ENCODE measurements at regions not wholly inside any gene's neighbourhood (a gene's known extent, or its start where the extent isn't known, plus 50 kb on each side); places are given as distances from the start of the nearest gene placed in this dataset.
"Not testable (repeated sequence)": the region's sequence is repeated elsewhere in the genome, so short reads cannot be mapped to it uniquely, and the experiment has no call there.

GRCh38 chr13:85163063-85163462 lies 636.2 kb downstream of the SLITRK6 start:
- DNase-seq (ENCODE audit: insufficient read length, low spot score) (no peak), FAIRE-seq (no peak)

- no peak for DNase-seq (ENCODE audit: insufficient read length, low spot score)
- no peak for FAIRE-seq
Measured at GRCh38 chr13:85148009-85148408, 651.2 kb downstream of the SLITRK6 start.

DNA sequence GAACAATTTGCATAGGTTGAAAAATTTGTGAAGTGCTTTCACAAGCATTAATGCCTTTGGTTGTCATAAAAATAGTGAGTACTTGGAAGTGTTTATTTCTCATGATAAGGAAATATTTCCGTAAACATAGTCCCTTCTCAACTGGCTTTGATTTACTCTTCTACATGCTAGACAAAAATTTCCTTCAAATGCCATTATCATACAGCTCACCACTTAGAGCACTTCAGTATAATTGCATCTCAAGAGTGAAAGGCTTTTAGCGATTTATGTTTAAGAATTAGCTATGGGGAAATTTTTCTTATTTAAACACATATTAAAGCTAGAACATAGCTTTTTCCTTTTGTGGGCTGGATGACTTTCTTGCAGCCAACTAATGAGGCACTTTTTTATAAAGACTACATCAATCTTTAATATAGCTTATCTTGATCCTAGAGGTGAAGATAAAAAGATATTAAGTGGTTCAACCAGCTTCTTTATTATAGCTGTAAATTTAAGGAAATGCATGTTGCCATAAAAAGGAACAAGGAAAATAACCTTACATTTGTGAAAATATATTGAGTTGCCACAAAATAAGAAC lies 656.8 kb downstream of the SLITRK6 start:
- no peak for FAIRE-seq

GRCh38 chr13:85141401-85141800 lies 657.8 kb downstream of the SLITRK6 start:
- no peak for FAIRE-seq

More for the DNA sequence above, 656.8 kb downstream of the SLITRK6 start:
- no peak for DNase-seq (ENCODE audit: insufficient read length, low spot score)

DNA sequence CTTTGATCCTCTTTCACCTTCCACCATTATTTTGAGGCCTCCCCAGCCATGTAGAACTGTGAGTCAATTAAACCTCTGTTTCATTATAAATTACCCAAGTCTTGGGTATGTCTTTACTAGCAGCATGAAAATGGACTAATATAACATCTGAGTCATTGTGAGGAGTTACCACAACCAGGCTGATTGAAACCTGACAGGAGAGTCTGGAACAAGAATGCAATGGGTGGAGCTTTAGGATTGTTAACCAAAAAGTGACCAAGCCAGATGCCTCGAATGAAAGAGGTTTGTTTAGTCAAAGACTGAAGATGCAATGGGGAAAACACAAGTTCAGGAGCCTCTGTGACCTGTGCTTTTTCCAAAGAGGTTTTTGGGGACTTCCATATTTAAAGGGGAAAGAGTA lies 659.0 kb downstream of the SLITRK6 start:
- DNase-seq (ENCODE audit: insufficient read length, low spot score) (no peak), FAIRE-seq (no peak)

More at GRCh38 chr13:85141401-85141800, 657.8 kb downstream of the SLITRK6 start:
- DNase-seq (ENCODE audit: insufficient read length, low spot score), result no peak

DNA sequence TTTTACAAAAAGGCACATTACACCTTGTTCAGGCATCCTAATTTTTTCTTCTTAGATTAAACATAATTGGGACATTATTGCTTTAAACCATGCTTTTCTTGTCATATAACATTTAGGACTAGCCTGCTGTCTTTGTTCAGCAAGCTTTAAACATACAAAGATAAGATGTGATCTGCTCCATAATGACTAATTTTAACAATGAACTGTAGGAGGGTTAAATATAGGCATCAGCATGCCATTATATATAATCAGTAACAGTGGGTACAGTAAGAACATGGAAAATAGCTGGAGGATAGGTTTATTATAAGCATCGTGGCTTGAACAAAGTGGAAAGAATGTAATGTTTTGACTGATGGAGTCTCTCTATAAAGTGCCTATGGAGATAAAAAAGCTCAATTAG lies 661.7 kb downstream of the SLITRK6 start:
- no peak for FAIRE-seq
- DNase-seq (ENCODE audit: insufficient read length, low spot score), result no peak

- FAIRE-seq (no peak), DNase-seq (ENCODE audit: insufficient read length, low spot score) (no peak)
Measured at GRCh38 chr13:85132986-85133385, 666.2 kb downstream of the SLITRK6 start.

DNA sequence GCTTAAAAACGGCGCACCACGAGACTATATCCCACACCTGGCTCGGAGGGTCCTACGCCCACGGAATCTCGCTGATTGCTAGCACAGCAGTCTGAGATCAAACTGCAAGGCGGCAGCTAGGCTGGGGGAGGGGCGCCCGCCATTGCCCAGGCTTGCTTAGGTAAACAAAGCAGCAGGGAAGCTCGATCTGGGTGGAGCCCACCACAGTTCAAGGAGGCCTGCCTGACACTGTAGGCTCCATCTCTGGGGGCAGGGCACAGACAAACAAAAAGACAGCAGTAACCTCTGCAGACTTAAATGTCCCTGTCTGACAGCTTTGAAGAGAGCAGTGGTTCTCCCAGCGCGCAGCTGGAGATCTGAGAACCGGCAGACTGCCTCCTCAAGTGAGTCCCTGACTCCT lies 675.7 kb downstream of the SLITRK6 start:
- DNase-seq (ENCODE audit: insufficient read length, low spot score); FAIRE-seq: not testable (repeated sequence)

- FAIRE-seq, result no peak
- DNase-seq (ENCODE audit: insufficient read length, low spot score), result no peak
Measured at GRCh38 chr13:85108356-85108755, 690.9 kb downstream of the SLITRK6 start.

GRCh38 chr13:85099245-85099644 lies 700.0 kb downstream of the SLITRK6 start:
- no peak for FAIRE-seq

GRCh38 chr13:85095418-85096272 lies 703.6 kb downstream of the SLITRK6 start:
- FAIRE-seq (no peak), DNase-seq (ENCODE audit: insufficient read length, low spot score) (no peak)

More at GRCh38 chr13:85099245-85099644, 700.0 kb downstream of the SLITRK6 start:
- no peak for DNase-seq (ENCODE audit: insufficient read length, low spot score)

GRCh38 chr13:85093808-85094207 lies 705.4 kb downstream of the SLITRK6 start:
- no peak for FAIRE-seq
- no peak for DNase-seq (ENCODE audit: insufficient read length, low spot score)

DNA sequence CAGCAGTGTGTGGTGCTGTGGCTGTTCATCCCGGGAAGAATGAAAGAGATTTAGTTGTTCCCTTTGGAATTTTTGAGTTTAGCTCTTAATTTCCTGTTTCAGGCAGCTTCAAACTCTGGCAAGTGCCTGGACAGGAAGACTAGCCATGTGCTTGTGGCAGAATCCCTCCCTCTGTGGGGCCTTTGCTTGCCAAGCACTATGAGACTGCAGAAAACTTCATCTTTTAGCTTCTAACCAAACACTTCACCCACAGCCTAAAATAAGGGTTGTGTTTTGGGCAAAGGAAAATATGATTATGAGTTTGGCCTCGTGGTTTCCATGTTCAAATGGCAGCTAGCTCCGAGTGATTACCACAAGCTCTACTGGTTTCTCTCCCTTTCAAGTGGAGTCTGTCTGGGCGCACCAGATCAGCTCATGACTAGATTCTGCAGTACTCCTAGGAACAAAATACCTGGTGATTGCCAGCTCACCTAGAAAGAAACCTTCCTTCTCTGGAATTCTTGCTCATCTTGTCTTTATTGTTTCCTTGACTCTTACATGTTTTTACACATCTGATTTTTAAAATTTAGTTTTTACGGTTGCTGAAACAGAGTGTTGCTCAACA lies 707.5 kb downstream of the SLITRK6 start:
- no peak for DNase-seq (ENCODE audit: insufficient read length, low spot score)
- no peak for FAIRE-seq

DNA sequence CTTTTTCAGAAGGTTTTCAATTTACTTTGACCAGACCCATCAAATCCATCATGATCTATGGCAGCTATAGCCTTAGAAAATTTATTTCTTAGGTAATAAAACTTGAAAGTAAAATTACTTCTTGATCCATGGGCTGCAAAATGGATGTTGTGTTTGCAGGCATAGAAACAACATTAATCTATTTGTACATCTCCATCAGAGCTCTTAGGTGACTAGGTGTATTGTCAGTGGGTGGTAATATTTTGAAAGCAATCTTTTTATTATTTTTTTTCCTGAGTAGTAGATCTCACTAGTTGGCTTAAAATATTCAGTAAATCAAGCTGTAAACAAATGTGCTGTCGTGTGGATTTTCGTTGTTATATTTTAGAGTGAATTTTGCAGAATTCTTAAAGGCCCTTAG lies 710.0 kb downstream of the SLITRK6 start:
- no peak for DNase-seq (ENCODE audit: insufficient read length, low spot score)
- no peak for FAIRE-seq

- no peak for DNase-seq (ENCODE audit: insufficient read length, low spot score)
- FAIRE-seq, result no peak
Measured at GRCh38 chr13:85080691-85081090, 718.5 kb downstream of the SLITRK6 start.

GRCh38 chr13:85076343-85076742 lies 722.9 kb downstream of the SLITRK6 start:
- no peak for FAIRE-seq
- no peak for DNase-seq (ENCODE audit: insufficient read length, low spot score)

DNA sequence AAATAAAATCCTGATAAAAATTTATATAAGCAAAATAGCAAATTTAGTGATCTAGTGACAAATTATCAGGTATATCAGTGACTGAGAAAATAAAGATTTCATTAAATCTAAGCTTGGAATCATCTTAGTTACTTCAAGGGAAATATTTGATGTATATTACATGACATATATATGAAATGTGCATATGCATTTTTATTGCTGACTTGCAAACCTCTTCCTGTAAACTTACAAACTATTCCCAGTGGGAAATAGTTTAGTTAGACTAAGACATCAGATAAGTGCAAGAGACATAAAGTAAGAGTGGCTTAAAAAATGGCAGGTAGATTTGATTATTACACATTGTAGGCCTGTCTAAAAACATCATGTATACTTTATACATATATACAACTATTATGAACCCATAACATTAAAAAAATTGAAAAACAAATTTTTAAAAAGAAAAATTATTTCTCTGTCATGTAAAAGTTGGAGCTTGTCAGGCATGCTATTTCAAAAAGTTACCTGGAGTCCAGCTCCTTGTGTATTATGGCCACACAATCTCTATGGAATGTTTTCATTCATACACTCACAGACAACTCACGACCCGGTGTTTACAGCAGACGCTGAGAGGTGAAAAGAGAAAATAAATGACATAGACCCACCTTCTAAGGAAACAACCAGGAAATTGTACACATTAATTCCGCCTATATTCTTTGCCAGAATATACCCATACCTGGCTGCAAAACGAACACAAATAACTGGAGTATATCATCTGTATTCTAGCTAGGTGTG lies 724.5 kb downstream of the SLITRK6 start:
- DNase-seq (ENCODE audit: insufficient read length, low spot score) (no peak), FAIRE-seq (no peak)

DNA sequence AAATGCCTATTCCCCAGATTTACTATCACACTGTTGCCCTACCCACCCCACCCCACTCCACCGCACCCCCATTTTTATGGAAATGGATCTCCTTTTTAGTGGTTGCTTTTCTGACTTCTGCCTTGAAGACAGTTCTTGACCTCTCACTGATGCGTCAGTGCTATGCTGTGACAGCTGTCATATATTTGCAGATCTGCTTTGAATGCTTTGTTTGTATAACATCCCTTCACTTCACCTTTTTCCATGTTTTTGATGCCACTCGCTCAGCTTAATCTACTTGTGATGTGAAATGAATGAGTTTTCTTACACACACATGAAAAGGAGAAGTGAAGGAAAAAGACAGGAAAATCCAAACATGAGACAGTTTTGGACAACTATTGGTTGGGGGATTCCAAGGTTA lies 731.0 kb downstream of the SLITRK6 start:
- FAIRE-seq (no peak), DNase-seq (ENCODE audit: insufficient read length, low spot score) (no peak)

DNA sequence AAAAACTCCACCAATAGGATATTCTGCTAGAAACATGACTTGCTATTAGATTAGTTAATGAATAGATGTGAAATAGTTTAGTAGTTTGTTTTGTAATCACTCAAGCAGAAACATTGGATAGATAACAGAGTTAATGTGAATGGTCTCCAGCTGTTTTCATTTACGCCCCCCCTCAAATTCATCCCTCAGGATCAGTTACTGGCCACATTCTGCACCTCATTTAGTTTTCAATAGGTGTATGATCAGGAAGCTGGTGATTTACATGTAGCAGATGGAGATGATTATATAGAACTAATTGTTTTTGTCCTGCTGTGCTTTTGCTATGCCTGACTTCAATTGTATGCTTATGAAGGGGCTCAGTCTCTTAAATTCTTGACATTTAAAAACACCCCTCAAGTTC lies 759.0 kb downstream of the SLITRK6 start:
- DNase-seq (ENCODE audit: insufficient read length, low spot score), result no peak

GRCh38 chr13:85031771-85032170 lies 767.4 kb downstream of the SLITRK6 start:
- no peak for DNase-seq (ENCODE audit: insufficient read length, low spot score)
- FAIRE-seq, result no peak

More for the DNA sequence above, 759.0 kb downstream of the SLITRK6 start:
- no peak for FAIRE-seq

GRCh38 chr13:85028035-85028434 lies 771.2 kb downstream of the SLITRK6 start:
- FAIRE-seq, result no peak
- no peak for DNase-seq (ENCODE audit: insufficient read length, low spot score)
